ENCODE measurements at regions not wholly inside any gene's neighbourhood (a gene's known extent, or its start where the extent isn't known, plus 50 kb on each side); places are given as distances from the start of the nearest gene placed in this dataset.
A peak's percentile ranks its signal among the peaks of the same experiment; 100 is the strongest.

DNA sequence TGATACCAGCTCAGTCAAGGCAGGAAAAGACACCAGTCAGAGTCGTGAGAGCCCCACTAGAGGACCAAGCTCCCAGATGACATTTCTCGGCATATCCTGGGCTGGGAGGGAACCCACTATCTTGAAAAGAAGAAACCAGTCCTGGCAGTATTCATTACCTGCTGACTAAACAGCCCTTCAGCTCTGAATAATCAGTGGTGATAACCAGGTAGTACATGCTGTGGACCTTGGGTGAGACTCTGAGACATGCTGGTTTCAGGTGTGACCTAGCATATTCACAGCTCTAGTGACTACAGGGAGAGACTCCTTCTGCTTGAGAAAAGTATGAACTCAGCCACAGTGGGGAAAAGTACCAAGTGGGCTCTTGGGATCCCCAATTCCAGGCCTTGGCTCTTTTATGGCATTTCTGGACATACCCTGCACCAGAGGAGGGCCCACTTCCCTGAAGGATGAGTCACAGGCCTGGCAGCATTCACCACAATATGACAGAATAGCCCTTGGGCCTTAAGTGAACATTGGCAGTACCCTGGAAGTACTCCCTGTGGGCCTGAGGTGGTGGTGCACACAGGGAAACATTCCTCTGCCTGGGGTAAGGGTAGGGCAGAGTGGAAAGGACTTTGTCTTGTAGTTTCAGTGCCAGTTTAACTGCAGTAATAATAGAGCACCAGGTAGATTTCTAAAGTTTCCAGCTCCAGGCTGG lies 82.6 kb upstream of the SLC38A4 start:
- DNase-seq (ENCODE audit: missing footprints) (no peak), ATAC-seq (no peak)
- intact Hi-C loops (cut with DNase I) = no loop called here

DNA sequence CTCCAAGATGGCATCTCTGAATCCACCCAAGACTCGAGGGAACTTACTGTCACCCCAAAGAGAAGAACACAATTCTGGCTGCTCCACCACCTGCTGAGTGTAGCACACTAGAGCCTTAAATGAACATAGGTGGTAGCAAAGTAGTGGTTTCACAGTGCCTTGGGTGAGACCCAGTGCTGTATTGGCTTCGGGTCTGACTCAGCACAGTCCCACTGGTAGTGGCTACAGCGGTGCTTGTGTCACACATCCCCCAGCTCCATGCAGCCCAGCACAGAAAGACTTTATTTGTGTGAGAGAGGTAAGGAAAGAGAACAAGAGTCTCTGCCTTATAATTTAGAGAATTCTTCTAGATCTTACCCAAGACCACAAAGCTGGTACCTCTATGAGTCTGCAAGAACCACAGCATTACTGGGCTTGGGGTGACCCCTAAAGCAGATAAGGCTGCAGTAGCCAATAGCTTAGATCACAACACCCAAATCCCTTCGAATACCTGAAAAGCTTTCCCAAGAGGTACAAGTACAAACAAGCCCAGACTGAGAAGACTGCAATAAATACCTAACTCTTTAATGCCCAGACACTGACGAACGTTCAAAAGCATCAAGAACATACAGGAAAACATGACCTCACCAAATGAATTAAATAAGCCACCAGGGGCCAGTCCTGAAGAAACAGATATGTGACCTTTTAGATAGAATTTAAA lies 83.3 kb upstream of the SLC38A4 start:
- intact Hi-C loops (cut with DNase I) = no loop called here
- no peak for DNase-seq (ENCODE audit: missing footprints)
- no peak for ATAC-seq

DNA sequence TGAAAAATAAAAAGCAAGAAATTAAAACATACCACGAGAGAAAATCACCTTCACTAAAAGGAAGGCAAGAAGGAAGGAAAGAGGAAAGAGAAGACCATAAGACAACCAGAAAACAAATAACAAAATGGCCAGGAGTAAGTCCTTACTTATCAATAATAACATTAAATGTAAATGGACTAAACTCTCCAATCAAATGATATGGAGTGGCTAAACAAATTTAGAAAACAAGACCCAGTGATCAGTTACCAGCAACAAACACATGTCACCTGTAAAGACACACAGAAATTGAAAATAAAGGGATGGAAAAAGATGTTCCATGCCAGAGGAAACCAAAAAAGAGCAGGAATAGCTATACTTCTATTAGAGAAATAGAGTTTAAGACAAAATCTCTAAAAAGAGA lies 85.0 kb upstream of the SLC38A4 start:
- intact Hi-C loops (cut with DNase I) = loop anchor here (5.0 kb wide), 1 partner anchor 79 kb away; no protein-coding TSS in a partner anchor
- DNase-seq (ENCODE audit: missing footprints) (no peak), ATAC-seq (no peak)

DNA sequence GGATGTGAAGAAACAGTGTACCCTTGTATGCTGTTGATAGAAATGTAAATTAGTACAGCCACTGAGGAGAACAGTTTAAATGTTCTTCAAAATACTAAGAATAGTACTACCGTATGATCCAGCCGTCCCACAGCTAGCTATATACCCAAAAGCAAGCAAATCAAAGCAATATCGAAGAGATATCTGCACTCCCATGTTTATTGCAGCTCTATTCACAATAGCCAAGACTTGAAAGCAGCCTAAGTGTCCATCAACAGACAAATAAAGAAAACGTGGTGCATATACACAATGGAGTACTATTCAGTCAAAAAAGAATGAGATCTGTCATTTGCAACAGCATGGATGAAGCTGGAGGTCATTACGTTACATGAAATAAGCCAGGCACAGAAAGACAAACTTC lies 88.5 kb upstream of the SLC38A4 start:
- ATAC-seq = no peak
- intact Hi-C loops (cut with DNase I) = loop anchor here (5.0 kb wide), 1 partner anchor 82 kb away; no protein-coding TSS in a partner anchor
- no peak for DNase-seq (ENCODE audit: missing footprints)

DNA sequence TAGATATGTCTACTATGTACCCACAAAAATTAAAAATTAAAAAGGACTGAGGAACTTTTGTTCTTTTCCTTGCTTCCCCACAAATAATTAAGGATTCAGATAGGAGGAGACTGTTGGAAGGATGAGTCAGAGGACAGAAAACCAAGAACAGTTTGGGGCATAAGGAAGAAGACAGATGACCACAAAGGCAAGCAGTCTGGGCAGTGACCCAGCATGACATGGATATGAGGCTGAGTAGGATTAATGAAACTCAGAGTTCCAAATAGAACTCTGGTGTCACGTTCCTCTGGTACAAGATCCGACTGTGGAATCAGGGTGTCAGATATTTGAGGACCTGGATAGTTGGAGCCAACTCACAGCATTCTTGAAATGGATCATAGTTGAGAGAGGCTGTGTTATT lies 89.3 kb upstream of the SLC38A4 start:
- intact Hi-C loops (cut with DNase I) = no loop called here
- DNase-seq (ENCODE audit: missing footprints) (no peak), ATAC-seq (peak; percentile 68)

DNA sequence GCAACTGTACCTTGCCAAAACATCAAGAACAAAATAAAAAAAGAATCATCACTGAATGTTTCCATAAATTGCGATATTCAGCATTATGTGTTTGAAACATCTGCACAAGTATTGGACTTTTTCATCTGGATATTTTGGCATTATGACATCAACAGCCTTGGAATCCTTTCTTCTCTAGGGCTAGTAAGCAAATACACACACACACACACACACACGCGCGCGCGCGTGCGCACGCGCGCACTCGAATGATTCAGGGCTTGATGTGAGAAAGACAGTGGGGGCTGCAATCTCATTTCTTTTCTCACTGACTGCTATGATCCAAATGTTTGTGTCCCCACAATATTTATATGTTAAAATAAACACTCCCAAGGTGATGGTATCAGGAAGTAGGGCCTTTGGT lies 90.0 kb upstream of the SLC38A4 start:
- no peak for ATAC-seq
- no peak for DNase-seq (ENCODE audit: missing footprints)
- intact Hi-C loops (cut with DNase I) = no loop called here

DNA sequence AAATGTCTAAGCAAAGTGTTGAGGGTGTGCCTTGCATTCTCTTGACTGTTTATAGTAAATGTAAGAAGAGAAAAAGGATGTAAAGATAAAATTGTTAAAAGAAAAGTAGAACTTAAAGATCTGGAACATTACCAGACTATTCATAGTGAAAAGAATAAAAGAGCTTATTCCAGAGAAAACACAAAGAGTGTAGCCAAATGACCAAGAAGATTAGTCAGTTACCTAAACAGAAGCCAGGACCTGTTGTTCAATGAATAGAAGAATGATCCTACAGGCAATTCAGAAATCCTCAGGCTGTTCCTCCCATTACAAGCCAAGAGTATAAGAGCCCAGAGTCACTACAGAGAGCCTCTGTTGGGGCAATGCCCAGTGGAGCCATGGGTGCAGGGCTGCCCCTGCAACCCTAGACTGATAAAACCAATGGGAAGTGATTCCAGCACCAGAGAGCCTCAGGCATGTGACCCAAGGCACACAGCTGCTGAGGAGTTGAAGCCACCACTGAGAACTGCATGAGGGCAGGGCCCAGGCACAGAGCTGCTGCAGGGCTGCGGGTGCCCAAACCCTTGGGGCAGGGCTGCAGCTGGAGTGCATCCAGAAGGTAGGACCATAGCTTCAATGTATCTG lies 91.1 kb upstream of the SLC38A4 start:
- DNase-seq (ENCODE audit: missing footprints) = no peak

DNA sequence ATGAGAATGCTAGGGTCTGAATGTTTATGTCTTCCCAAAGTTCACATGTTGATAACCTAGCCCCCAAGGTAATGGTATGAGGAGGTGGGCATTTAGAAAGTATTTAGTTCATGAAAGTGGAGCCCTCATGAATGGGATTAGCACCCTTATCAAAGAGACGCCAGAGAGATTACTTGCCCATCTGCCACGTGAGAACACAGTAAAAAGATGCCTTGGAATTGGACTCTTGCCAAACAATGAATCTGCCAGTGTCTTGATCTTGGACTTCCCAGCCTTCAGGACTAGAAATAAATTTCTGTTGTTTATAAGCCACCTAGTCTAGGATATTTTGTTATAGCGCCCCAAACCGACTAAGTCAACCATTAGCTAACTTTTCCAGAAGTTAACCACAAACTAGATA lies 92.0 kb upstream of the SLC38A4 start:
- ATAC-seq = no peak
- DNase-seq (ENCODE audit: missing footprints) = no peak
- intact Hi-C loops (cut with DNase I) = no loop called here

More for the DNA sequence above, 91.1 kb upstream of the SLC38A4 start:
- intact Hi-C loops (cut with DNase I) = no loop called here
- peak; percentile 31 for ATAC-seq

DNA sequence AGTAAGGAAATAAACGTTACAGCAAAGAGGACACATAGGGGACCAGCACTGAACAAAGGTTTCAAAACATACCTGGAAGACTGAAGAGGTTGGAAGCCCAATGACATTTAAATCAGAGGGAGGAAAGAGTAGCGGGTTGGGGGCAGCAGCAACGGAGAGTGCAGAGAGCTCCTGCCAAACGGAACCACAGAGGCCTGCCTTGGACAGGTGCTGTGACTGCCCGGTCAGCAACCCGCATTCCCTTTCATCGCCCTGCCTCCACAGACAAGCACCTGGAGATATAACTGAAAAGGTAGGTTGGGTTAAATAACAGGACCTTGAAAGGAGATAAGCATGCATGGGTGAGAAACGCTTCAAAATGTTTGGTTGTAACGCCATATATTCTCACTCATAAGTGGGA lies 92.8 kb upstream of the SLC38A4 start:
- ATAC-seq (no peak), DNase-seq (ENCODE audit: missing footprints) (no peak)
- intact Hi-C loops (cut with DNase I) = no loop called here

DNA sequence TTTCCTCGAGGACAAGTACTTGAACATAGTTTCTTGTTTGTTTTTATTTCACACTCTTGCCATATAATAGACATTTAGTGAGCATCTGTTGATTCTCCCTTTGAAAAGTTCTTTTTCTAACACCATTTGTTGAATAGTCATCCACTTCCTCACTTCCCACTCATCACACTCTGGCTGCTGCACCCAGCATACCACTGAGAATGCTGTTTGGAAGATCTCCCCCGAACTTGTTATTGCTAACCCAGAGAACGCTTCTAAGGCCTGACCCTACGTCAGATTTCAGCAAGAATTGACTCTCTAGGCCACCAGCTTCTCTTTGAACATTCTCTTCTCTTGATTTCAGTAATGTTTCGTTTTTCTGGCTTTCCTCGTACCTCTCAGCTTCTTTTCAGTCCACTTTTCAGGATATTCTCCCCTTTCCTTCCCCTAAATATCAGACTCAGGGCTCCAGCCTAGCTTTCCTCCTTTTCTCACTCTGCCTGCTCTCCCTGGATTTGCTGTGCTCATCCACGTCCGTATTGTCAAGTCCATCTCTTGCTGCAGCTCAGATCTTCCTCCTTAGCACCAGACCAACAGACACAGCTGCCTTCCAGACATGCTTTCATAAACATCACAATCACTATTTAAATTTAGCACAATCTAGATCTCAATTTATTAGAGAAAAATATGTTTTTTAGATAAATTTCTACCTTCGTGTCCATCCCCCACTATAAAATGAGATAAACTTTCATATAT lies 94.0 kb upstream of the SLC38A4 start:
- no peak for ATAC-seq
- intact Hi-C loops (cut with DNase I) = no loop called here
- DNase-seq (ENCODE audit: missing footprints) = no peak

DNA sequence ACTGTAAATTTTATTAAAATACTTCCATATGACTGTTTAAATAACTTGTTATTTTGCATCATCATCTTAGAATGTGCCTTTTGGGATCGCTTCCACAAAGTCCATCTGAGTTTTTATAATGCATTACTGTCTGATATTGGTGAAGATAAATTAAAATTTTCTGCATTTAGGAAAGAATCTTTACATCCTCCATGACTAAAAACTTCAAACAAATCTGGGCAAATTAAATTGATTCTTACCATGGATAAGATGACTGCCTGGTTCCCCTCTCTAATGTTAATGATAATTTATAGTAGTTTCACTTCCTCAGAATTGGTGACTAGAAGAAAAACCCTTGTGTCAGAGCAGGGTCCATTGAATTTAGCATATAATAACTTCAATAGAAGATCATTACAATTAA lies 94.7 kb upstream of the SLC38A4 start:
- intact Hi-C loops (cut with DNase I) = no loop called here

DNA sequence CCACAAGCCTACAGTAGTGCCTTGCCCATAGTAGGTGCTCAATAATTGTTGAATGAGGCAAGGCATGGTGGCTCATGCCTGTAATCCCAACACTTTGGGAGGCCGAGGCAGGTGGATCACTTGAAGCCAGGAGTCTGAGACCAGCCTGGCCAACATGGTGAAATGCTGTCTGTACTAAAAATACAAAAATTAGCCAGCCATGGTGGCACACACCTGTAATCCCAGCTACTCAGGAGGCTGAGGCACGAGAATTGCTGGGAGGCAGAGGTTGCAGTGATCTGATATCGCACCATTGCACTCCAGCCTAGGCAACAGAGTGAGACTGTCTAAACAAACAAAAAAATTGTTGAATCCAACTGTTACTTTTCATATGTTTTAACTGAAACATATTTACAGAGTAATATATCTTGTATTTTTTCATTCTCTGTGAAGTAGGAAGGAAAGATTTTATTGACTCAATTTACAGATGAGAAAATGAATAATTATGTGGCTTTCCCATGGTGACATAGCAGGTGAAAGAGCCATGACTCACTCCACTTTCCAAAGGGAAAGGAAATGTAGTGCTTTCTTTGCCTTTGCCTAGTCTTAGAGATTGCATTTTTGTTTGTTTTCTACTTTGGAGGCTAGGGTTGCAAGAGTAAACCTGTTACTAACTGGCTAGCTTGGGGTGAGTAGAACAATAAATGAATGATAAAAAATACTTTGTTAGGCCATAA lies 95.4 kb upstream of the SLC38A4 start:
- intact Hi-C loops (cut with DNase I) = no loop called here
- ATAC-seq (no peak), DNase-seq (ENCODE audit: missing footprints) (no peak)

More for the DNA sequence above, 94.7 kb upstream of the SLC38A4 start:
- no peak for DNase-seq (ENCODE audit: missing footprints)
- no peak for ATAC-seq

DNA sequence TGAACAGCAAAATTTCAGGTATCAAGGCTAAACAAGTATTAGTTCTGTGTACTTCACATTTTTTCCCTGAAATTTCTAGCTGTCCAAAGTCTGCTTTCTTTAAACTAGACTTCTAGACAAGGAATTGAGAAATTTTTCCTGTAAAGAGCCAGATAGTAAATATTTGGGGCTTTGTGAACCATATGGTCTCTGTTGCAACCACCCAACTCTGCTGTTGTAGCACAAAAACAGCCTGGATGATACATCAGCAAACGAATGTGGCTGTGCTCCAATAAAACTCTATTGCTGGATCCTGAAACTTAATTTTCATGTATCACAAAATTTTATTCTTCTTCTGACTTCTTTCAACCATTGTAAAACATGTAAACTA lies 96.0 kb upstream of the SLC38A4 start:
- intact Hi-C loops (cut with DNase I) = no loop called here

DNA sequence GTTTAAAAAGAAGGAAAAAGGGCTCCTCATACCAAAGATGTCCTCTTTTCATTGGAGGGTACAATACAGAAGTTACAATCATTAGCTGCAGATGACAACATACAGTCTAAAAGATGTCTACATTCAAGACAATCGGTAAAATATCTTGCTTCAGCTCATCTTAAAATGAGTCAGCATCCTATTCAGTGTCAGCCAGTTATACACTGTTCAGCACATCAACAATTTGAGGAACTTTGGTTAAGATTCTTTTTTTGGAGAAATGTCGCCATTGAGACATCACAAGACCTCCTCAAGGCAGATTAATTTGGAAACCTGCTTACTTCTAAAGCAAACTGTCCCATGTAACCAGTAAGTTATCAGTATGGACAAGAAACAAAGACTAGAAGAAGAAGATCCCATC lies 100.7 kb upstream of the SLC38A4 start:
- intact Hi-C loops (cut with DNase I) = no loop called here
- no peak for DNase-seq (ENCODE audit: missing footprints)
- no peak for ATAC-seq

More for the DNA sequence above, 96.0 kb upstream of the SLC38A4 start:
- ATAC-seq (no peak), DNase-seq (ENCODE audit: missing footprints) (no peak)

DNA sequence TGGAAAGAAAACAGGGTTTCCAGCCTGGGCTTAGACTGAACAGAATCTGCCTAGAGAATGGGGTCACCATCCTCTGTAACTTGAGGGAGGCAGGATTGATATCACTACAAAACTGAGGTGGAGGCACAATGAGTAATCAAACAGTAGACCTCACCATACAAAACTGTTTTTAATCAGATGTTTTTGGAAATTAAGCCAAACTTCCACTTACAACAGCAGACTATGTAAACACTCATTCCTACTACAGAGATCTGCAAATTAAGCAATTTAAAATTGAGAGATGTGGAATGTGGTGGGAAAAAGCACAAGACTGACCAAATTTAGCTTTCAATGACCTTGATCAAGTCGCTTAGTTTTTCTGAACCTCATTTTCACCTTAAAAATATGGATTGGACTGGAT lies 104.3 kb upstream of the SLC38A4 start:
- DNase-seq (ENCODE audit: missing footprints) = no peak
- intact Hi-C loops (cut with DNase I) = loop anchor here (2.0 to 10.0 kb wide), 4 partner anchors 105 to 805 kb away; partner anchors contain the start of gene SLC38A4
- no peak for ATAC-seq

DNA sequence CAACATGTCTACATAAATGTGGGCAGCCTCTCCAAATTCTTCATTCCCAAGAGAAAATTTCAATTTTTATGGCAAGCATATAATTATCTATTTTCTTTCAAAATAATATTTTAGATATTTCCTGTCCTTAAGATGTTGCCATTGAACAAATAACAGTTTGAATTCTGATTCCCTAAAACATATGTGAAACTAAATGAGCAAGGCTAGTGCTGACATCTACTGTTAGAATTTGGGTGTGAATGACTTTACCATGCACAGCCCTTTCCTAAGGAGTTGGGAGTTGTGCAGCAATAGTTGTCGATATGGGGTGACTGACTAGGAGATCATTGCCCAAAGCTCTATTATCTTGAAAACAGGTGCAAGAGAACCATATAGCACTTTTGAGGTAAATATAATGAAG lies 108.2 kb upstream of the SLC38A4 start:
- intact Hi-C loops (cut with DNase I) = loop anchor here (5.0 to 10.0 kb wide), 3 partner anchors 109 to 809 kb away; partner anchors contain the start of gene SLC38A4
- DNase-seq (ENCODE audit: missing footprints) (no peak), ATAC-seq (peak; percentile 59)

DNA sequence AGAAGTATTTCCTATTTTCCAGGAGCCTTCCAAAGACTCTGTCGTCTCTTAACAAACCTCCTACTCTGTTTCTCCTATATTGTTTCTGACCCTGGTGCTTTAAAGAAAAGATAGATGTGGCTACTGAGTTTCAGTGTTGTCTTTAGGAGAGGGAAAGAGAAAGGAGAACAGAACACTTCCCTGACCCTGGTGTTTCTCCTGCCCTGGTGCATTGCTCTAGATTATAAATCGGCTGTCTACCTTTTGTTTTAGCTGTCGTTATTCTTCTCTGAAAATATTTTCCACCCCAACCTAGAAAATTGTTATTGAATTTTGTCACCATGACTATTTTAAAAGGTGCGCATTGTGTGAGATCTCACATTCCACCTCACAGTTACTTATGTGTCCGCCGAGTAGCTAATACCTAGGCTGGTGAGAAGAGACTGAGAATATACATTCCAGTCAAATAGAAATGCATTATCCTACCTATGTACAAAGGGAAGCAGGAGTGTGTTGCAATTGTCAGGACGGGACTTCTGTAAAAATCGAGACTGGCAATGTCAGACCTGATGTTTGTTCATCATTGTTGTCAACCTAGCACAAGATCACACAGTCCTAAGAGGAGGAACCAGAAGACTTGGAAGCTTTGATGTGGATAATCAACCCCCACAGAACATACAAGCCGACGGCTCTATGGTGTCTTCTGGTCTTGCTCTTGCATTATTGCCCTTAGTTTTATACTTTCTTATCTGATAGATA lies 108.7 kb upstream of the SLC38A4 start:
- ATAC-seq = no peak
- DNase-seq (ENCODE audit: missing footprints) = no peak
- intact Hi-C loops (cut with DNase I) = loop anchor here (5.0 to 10.0 kb wide), 3 partner anchors 110 to 810 kb away; partner anchors contain the start of gene SLC38A4

DNA sequence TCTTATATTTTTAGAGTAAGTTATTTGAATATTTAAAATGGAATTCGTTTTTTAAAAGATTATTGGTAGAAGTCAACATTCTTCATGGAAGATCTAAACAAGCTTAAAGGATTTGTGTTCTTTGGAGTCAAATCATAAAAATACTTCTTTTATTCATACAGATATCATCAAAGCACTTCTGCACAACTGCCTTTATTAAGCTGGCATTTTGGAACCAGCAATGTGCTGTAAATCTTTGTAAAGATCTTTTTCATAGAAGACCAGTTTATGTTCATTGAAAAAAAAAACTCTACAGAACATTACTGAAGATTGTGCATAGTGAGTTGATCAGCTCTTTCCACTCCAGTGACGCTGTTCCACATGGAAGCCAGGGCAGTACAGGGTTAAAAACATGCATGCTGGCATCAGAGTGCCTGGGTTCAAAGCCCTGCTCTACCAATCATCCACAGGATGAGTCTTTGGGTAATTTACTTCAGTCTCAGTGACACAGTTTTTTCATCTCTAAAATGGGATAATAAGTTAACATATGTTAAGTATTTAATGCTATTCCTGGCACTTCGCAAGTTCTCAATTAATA lies 109.6 kb upstream of the SLC38A4 start:
- DNase-seq (ENCODE audit: missing footprints) (no peak), ATAC-seq (no peak)
- intact Hi-C loops (cut with DNase I) = loop anchor here (10.0 kb wide), 2 partner anchors 111 to 811 kb away; partner anchors contain the start of gene SLC38A4
